Peyer's patch (tissue), 4 donors: ENCODE measurements at regions not wholly inside any gene's neighbourhood (a gene's known extent, or its start where the extent isn't known, plus 50 kb on each side); places are given as distances from the start of the nearest gene placed in this dataset.

Experiments used
- POLR2A ChIP-seq, 2 donors: fragments of 450-650 bp; IDR thresholded peaks; one replicate each; pipeline ENCODE4 v1.5.1; 2017; ENCODE audit warnings: antibody characterized with exemption in 2 of 2, mild to moderate bottlenecking in 2 of 2, moderate library complexity in 2 of 2
- TF ChIP-seq, protein P1 (sequence below), 6 experiments: fragments of 450-650 bp in 4 of 6; fragments of 200-600 bp in 2 of 6; sonication (generic) in 1 of 6; IDR thresholded peaks; one replicate each; pipeline ENCODE4 v1.5.1; 2017 to 2019; ENCODE audit warnings: antibody characterized with exemption in 6 of 6, mild to moderate bottlenecking in 3 of 6, moderate library complexity in 1 of 6

DNA sequence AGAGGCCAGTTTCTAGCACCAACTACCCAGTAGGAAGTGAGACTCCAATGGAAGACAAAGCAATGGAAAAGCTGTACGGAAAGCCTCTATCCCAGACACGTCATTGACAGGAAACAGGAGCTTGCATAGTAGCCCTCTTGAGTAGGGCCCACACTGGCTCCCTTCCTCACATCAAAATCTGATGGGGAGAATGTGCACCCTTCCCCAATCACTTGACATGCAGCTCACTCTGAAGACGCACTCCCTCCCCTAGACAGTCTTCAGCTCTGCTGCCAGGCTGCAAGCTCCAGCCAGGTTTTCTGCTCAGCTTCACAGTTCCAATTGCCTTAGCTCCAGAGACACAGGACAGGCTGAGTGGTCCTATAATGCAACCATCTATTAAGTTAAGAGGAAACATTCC, 567.8 kb downstream of the EPHB1 start:
- TF ChIP-seq, protein P1, sequence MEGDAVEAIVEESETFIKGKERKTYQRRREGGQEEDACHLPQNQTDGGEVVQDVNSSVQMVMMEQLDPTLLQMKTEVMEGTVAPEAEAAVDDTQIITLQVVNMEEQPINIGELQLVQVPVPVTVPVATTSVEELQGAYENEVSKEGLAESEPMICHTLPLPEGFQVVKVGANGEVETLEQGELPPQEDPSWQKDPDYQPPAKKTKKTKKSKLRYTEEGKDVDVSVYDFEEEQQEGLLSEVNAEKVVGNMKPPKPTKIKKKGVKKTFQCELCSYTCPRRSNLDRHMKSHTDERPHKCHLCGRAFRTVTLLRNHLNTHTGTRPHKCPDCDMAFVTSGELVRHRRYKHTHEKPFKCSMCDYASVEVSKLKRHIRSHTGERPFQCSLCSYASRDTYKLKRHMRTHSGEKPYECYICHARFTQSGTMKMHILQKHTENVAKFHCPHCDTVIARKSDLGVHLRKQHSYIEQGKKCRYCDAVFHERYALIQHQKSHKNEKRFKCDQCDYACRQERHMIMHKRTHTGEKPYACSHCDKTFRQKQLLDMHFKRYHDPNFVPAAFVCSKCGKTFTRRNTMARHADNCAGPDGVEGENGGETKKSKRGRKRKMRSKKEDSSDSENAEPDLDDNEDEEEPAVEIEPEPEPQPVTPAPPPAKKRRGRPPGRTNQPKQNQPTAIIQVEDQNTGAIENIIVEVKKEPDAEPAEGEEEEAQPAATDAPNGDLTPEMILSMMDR (IDR thresholded peaks at IDR 0.05), result no peak
- TF ChIP-seq POLR2A (IDR thresholded peaks at IDR 0.05), result no peak
